ENCODE measurements at regions not wholly inside any gene's neighbourhood (a gene's known extent, or its start where the extent isn't known, plus 50 kb on each side); places are given as distances from the start of the nearest gene placed in this dataset.

DNA sequence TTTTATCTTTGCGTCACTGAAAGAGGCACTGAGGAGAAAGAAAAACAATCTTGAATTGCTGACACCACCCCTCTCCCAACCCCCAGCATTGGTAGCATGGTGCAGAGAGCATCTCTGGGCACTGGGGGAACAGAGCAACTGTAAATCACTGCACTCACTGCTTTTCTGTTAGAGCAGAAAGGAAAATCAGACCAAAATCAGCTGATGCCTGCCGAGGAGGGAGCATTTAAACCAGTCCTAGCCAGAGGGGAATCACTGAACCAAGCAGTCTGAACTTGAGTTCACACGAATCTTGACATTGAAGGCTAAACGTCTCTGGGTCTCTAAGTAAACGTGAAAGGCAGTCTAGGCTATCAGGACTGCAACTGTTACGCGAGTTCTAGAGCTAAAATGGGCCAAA lies 205.8 kb downstream of the SPANXN4 start:
- TF ChIP-seq, protein P1, sequence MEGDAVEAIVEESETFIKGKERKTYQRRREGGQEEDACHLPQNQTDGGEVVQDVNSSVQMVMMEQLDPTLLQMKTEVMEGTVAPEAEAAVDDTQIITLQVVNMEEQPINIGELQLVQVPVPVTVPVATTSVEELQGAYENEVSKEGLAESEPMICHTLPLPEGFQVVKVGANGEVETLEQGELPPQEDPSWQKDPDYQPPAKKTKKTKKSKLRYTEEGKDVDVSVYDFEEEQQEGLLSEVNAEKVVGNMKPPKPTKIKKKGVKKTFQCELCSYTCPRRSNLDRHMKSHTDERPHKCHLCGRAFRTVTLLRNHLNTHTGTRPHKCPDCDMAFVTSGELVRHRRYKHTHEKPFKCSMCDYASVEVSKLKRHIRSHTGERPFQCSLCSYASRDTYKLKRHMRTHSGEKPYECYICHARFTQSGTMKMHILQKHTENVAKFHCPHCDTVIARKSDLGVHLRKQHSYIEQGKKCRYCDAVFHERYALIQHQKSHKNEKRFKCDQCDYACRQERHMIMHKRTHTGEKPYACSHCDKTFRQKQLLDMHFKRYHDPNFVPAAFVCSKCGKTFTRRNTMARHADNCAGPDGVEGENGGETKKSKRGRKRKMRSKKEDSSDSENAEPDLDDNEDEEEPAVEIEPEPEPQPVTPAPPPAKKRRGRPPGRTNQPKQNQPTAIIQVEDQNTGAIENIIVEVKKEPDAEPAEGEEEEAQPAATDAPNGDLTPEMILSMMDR (IDR thresholded peaks at IDR 0.05): no peak
- no peak for TF ChIP-seq POLR2A (IDR thresholded peaks at IDR 0.05; ENCODE audit: low read depth)
- no peak for TF ChIP-seq POLR2AphosphoS5 (IDR thresholded peaks at IDR 0.05)
- TF ChIP-seq EP300 (IDR thresholded peaks at IDR 0.05): no peak

Data from esophagus muscularis mucosa (tissue), 4 donors.